MCF 10A (cell line): ENCODE measurements at regions not wholly inside any gene's neighbourhood (a gene's known extent, or its start where the extent isn't known, plus 50 kb on each side); places are given as distances from the start of the nearest gene placed in this dataset.

ENCODE experiments used
- BruUV-seq: library from RNA; stranded (reverse); fragments of 400-500 nt; replicated peaks from 2 replicates; lab custom pipeline; 2021; lab: Mats Ljungman, UMichigan
- CTCF ChIA-PET: fragments of 300-600 bp; sonication (Branson Sonifier 250); formaldehyde crosslinking; extraction: SDS; loops from one replicate; lab custom pipeline; 2021; ENCODE audit warnings: antibody characterized with exemption, inconsistent platforms; lab: Yijun Ruan, JAX
- POLR2A ChIA-PET: fragments of 300-600, 350-650 bp; sonication (Branson Sonifier 250); formaldehyde crosslinking; extraction: SDS; loops from one replicate; lab custom pipeline; 2020; ENCODE audit warnings: antibody characterized with exemption, inconsistent platforms; lab: Yijun Ruan, JAX
- DNase-seq: peaks from one replicate; pipeline ENCODE4 v3.0.0-alpha.2; 2018; ENCODE audit not compliant: unreplicated experiment
- H3K27ac Mint-ChIP-seq: one replicate; pipeline ENCODE4 v1.8.0; 2022; ENCODE audit warnings: mild to moderate bottlenecking, low read depth, mixed read lengths; ENCODE audit not compliant: unreplicated experiment
- H3K27me3 Mint-ChIP-seq: one replicate; pipeline ENCODE4 v1.8.0; 2022; ENCODE audit warnings: mixed read lengths; ENCODE audit not compliant: insufficient read depth, unreplicated experiment
- H3K36me3 Mint-ChIP-seq: one replicate; pipeline ENCODE4 v1.8.0; 2022; ENCODE audit warnings: mild to moderate bottlenecking, moderate library complexity, mixed read lengths; ENCODE audit not compliant: insufficient read depth, unreplicated experiment
- H3K4me1 Mint-ChIP-seq: one replicate; pipeline ENCODE4 v1.8.0; 2022; ENCODE audit warnings: mixed read lengths; ENCODE audit not compliant: insufficient read depth, unreplicated experiment
- H3K4me3 Mint-ChIP-seq: one replicate; pipeline ENCODE4 v1.8.0; 2022; ENCODE audit warnings: mild to moderate bottlenecking, moderate library complexity, mixed read lengths; ENCODE audit not compliant: unreplicated experiment
- H3K9me3 Mint-ChIP-seq: one replicate; pipeline ENCODE4 v1.8.0; 2022; ENCODE audit warnings: mixed read lengths; ENCODE audit not compliant: unreplicated experiment
- intact Hi-C: fragments of 100-400 bp; cut with micrococcal nuclease; formaldehyde crosslinking; loops from 2 replicates; pipeline ENCODE4 v1.14.1; 2022
- TF ChIP-seq, protein P1 (sequence below): fragments of 200-600 bp; IDR thresholded peaks from one replicate; pipeline ENCODE4 v1.8.0; 2022; ENCODE audit warnings: antibody characterized with exemption, mild to moderate bottlenecking; ENCODE audit not compliant: unreplicated experiment

DNA sequence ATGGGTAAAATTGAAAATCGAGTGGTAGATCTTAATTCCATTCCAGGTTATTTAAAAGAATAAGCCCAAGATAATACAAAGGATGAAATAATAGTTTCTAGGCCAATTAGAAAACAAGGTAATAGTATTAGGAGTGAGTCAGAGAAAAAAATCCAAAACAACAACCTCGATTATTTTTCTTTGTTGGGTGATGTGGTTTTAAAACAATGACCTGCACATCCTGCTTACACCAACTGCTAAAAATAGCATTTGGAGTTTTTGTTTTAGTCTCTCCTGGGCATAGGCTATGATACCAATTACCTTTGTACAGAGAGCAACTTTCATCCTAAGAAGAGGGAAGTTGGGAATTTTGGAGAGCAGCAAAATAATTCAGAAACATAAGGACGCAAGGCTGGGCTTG, 101.7 kb upstream of the MYO10 start:
- Mint-ChIP-seq H3K4me3 (no peak overlapping the region), H3K27me3 (no peaks in the 10 kb centered on the region), H3K9me3 (no peaks in the 10 kb centered on the region), H3K27ac (no peak overlapping the region), H3K4me1 (peaks cover 6% of the 10 kb centered on the region), H3K36me3 (no peaks in the 10 kb centered on the region)
- TF ChIP-seq, protein P1, sequence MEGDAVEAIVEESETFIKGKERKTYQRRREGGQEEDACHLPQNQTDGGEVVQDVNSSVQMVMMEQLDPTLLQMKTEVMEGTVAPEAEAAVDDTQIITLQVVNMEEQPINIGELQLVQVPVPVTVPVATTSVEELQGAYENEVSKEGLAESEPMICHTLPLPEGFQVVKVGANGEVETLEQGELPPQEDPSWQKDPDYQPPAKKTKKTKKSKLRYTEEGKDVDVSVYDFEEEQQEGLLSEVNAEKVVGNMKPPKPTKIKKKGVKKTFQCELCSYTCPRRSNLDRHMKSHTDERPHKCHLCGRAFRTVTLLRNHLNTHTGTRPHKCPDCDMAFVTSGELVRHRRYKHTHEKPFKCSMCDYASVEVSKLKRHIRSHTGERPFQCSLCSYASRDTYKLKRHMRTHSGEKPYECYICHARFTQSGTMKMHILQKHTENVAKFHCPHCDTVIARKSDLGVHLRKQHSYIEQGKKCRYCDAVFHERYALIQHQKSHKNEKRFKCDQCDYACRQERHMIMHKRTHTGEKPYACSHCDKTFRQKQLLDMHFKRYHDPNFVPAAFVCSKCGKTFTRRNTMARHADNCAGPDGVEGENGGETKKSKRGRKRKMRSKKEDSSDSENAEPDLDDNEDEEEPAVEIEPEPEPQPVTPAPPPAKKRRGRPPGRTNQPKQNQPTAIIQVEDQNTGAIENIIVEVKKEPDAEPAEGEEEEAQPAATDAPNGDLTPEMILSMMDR = no peak
- POLR2A ChIA-PET = no interaction called here
- no TSS peak for BruUV-seq
- intact Hi-C loops = no loop called here
- CTCF ChIA-PET = no interaction called here
- DNase-seq = peak; percentile 28

DNA sequence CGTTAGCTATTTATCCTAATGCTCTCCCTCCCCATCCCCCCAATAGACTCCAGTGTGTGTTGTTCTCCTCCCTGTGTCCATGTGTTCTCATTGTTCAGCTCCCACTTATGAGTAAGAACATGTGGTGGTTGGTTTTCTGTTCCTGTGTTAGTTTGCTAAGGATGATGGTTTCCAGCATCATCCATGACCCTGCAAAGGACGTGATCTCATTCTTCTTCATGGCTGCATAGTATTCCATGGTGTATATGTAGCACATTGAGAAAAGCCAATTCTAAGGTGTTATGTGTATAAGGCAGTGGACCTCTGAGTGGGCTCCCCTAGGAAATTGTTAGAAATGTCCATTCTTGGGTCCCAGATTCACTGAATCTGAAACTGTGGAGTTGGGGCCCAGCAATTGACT, 103.1 kb upstream of the MYO10 start:
- TF ChIP-seq, protein P1 = no peak
- CTCF ChIA-PET = interaction anchor here (1.0 kb wide), 1 partner anchor 94 kb away, joined by 3 read pairs; no protein-coding TSS in a partner anchor
- Mint-ChIP-seq H3K9me3 (no peaks in the 10 kb centered on the region), H3K4me1 (peaks cover 6% of the 10 kb centered on the region), H3K27me3 (no peaks in the 10 kb centered on the region), H3K27ac (no peak overlapping the region), H3K36me3 (no peaks in the 10 kb centered on the region), H3K4me3 (no peak overlapping the region)
- intact Hi-C loops = no loop called here
- BruUV-seq = no TSS peak
- DNase-seq = no peak
- POLR2A ChIA-PET = no interaction called here

DNA sequence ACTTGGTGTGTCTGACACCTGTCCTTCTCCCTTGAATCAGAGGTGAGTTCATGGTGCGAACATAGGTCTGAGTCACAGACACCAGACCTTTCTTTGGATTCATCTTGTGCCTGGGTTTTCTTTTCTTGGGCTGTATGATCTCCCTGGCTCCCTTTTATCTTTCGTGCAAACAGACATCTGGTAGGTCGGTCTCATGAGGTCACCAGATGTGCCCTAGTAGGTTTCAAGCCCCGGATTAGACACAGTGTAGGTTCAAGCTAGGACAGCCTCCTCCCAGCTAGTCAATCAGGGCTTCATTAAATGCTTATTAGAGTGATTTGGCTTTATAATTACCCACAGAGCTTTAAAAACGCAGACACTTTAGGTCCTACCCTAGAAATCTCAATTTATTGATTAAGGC, 106.0 kb upstream of the MYO10 start:
- no peaks in the 10 kb centered on the region for H3K27me3 Mint-ChIP-seq
- ChIA-PET CTCF (no interaction called here), POLR2A (no interaction called here)
- intact Hi-C loops = no loop called here
- no TSS peak for BruUV-seq
- H3K4me1 Mint-ChIP-seq = peaks cover 6% of the 10 kb centered on the region
- TF ChIP-seq, protein P1 = no peak
- H3K36me3 Mint-ChIP-seq = no peaks in the 10 kb centered on the region
- no peak overlapping the region for H3K4me3 Mint-ChIP-seq
- no peak overlapping the region for H3K27ac Mint-ChIP-seq
- no peaks in the 10 kb centered on the region for H3K9me3 Mint-ChIP-seq
- DNase-seq = no peak

DNA sequence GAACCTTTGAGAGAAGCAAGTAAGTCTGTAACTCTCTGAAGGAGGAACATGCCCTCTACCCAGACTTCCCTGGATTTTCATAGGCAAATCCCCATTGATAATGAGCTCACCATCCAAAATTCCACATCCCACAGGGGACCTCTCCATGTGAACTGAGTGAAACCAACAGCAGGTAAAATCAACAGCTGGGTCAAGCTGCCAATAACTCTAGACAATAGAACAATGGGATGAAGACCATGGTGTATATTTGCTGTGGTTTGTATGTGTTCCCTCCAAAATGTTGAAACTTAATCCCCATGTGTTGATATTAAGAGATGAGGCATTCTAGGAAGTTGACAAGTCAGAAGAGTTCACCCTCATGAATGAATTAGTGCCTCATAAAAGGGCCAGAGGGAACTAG, 110.2 kb upstream of the MYO10 start:
- TF ChIP-seq, protein P1 = no peak
- intact Hi-C loops = no loop called here
- no TSS peak for BruUV-seq
- H3K9me3 Mint-ChIP-seq = no peaks in the 10 kb centered on the region
- DNase-seq = no peak
- no peaks in the 10 kb centered on the region for H3K36me3 Mint-ChIP-seq
- H3K27ac Mint-ChIP-seq = no peak overlapping the region
- CTCF ChIA-PET = no interaction called here
- H3K4me3 Mint-ChIP-seq = no peak overlapping the region
- H3K4me1 Mint-ChIP-seq = no peaks in the 10 kb centered on the region
- no peaks in the 10 kb centered on the region for H3K27me3 Mint-ChIP-seq
- POLR2A ChIA-PET = no interaction called here
